Ovary (tissue), 7 donors: ENCODE measurements at regions not wholly inside any gene's neighbourhood (a gene's known extent, or its start where the extent isn't known, plus 50 kb on each side); places are given as distances from the start of the nearest gene placed in this dataset.

Experiments
- DNase-seq, 5 donors: peaks; one replicate each; pipeline ENCODE4 v3.0.0-alpha.2; 2019 to 2020
- H3K27ac ChIP-seq, 2 donors: fragments of 200-600 bp; one replicate each; pipeline versions ENCODE4 v1.5.1 to v1.8.0; 2019 to 2022
- H3K27me3 ChIP-seq: fragments of 200-600 bp; one replicate; pipeline ENCODE4 v1.8.0; 2022
- H3K36me3 ChIP-seq: fragments of 200-600 bp; sonication (generic); one replicate; pipeline ENCODE4 v1.5.1; 2019
- H3K4me1 ChIP-seq: one replicate; pipeline ENCODE4 v1.8.1; 2013; ENCODE audit warnings: mild to moderate bottlenecking, moderate library complexity; ENCODE audit not compliant: insufficient read depth
- H3K4me3 ChIP-seq: fragments of 200-600 bp; sonication (generic); one replicate; pipeline ENCODE4 v1.5.1; 2017
- H3K9me3 ChIP-seq, 2 donors: fragments of 200-600 bp in 1 of 2; sonication (generic) in 1 of 2; one replicate each; pipeline versions ENCODE4 v1.5.1 to v1.8.1; 2013 to 2019; ENCODE audit warnings: mild to moderate bottlenecking in 1 of 2, moderate library complexity in 1 of 2
- EP300 ChIP-seq: sonication (generic); formaldehyde crosslinking; IDR thresholded peaks from one replicate; pipeline ENCODE4 v1.6.1; 2017; ENCODE audit warnings: antibody characterized with exemption
- POLR2A ChIP-seq: fragments of 450-650 bp; IDR thresholded peaks from one replicate; pipeline ENCODE4 v1.6.1; 2017; ENCODE audit warnings: antibody characterized with exemption, mild to moderate bottlenecking, moderate library complexity
- WGBS, 3 donors: extraction: QIAGEN DNeasy Blood & Tissue Kit in 1 of 3; methylation state at CpG; one replicate each; pipeline versions ENCODE4 v1.1.5 to v1.1.7; 2013 to 2017; 5-methylcytosine and 5-hydroxymethylcytosine counted together
- intact Hi-C, 4 donors: fragments of 100-400 bp; cut with DNase I; formaldehyde crosslinking; loops; one replicate each; pipeline versions ENCODE4 v1.11.0 to v1.15.1; 2022 to 2023
- TF ChIP-seq, protein P1 (sequence below), 3 donors: fragments of 450-650 bp in 2 of 3; fragments of 200-600 bp in 1 of 3; IDR thresholded peaks; one replicate each; pipeline versions ENCODE4 v1.5.1 to v1.8.0; 2016 to 2022; ENCODE audit warnings: antibody characterized with exemption in 3 of 3, mild to moderate bottlenecking in 1 of 3
- donor health status: DM: no; HTN: no; CAD: no; lungs with moderate emphysema.
- donor health status: DM: no; HTN: no; CAD: no.
- donor health status: Bipolar disorder and iron deficiency.
- donor health status: DM: no; HTN: no; CAD: no.
- donor health status: DM: yes; HTN: yes; CAD: no.

DNA sequence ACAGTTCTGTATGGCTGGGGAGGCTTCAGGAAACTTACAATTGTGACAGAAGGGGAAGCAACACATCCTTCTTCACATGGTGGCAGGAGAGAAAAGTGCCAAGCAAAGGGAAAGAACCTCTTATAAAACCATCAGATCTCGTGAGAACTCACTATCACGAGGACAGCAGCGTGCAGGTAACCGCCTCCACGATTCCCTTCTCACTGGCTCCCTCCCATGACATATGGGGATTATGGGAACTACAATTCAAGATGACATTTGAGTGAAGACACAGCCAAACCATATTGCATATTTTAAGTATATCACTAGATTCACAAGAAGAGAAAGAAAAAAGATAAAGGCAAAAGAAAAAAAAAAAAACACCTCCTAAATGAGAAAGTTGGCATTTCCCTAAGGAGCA lies 431.9 kb upstream of the RGS17 start:
- H3K36me3 ChIP-seq = no peaks in the 10 kb centered on the region
- H3K27ac ChIP-seq = no peak overlapping the region
- H3K4me1 ChIP-seq = no peaks in the 10 kb centered on the region
- H3K9me3 ChIP-seq = no peaks in the 10 kb centered on the region
- H3K27me3 ChIP-seq = no peaks in the 10 kb centered on the region
- TF ChIP-seq, protein P1, sequence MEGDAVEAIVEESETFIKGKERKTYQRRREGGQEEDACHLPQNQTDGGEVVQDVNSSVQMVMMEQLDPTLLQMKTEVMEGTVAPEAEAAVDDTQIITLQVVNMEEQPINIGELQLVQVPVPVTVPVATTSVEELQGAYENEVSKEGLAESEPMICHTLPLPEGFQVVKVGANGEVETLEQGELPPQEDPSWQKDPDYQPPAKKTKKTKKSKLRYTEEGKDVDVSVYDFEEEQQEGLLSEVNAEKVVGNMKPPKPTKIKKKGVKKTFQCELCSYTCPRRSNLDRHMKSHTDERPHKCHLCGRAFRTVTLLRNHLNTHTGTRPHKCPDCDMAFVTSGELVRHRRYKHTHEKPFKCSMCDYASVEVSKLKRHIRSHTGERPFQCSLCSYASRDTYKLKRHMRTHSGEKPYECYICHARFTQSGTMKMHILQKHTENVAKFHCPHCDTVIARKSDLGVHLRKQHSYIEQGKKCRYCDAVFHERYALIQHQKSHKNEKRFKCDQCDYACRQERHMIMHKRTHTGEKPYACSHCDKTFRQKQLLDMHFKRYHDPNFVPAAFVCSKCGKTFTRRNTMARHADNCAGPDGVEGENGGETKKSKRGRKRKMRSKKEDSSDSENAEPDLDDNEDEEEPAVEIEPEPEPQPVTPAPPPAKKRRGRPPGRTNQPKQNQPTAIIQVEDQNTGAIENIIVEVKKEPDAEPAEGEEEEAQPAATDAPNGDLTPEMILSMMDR (IDR thresholded peaks at IDR 0.05) = no peak
- TF ChIP-seq EP300 = no peak
- no peak for TF ChIP-seq POLR2A
- H3K4me3 ChIP-seq = no peak overlapping the region
- intact Hi-C loops = no loop called here
- WGBS, 3 donors = 89 to 91% (median 89%) methylated on average over 5 of the region's 5 CpGs
- DNase-seq = no peak

DNA sequence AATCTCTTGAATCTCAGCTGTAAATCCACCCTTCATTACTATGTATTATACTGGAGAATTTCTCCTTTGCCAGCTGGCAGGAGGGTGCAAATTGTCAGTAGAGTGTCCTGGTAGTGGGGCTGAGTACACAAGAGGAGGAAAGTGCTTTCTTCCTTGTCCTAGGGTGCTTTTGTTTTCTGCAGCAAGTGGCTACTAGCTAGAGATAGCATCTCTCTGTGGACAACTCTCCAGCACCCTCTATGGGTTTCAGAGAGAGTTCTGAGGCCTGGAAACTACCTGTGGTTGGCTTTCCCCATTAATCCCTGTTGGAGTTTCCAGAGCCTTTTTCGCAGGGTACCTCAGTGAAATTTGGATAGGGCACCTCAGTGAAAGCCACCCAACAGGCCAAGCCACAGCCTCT lies 422.5 kb upstream of the RGS17 start:
- Histone ChIP-seq H3K4me1 (no peaks in the 10 kb centered on the region), H3K4me3 (no peak overlapping the region), H3K27ac (no peak overlapping the region), H3K9me3 (no peaks in the 10 kb centered on the region), H3K27me3 (no peaks in the 10 kb centered on the region), H3K36me3 (no peaks in the 10 kb centered on the region)
- no peak for DNase-seq
- TF ChIP-seq POLR2A (no peak), EP300 (no peak)
- TF ChIP-seq, protein P1 (IDR thresholded peaks at IDR 0.05) = no peak
- intact Hi-C loops = no loop called here
- 88 to 94% (median 90%) methylated on average over 1 of the region's 1 CpG for WGBS, 3 donors

DNA sequence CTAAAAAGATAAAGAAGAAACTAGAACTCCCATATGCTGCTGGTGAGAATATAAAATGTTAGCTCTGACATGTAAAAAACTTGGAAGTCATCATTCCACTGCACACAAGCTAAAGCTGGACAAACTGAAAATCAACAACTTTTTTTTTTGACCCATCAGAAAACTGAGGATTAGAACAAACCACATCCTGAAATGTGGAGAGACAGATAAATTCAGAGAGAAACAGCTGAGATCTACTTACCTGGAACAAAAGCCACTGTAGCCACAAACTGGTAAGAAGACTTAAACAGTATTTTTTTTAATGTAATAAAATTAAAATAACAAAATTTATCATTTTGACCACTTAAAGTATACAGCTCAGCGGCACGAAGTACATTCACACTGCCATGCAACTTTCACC lies 408.5 kb upstream of the RGS17 start:
- intact Hi-C loops = loop anchor here in 1 of 4 donors (10.0 kb wide), 1 partner anchor 55 kb away; no protein-coding TSS in a partner anchor
- H3K4me3 ChIP-seq = no peak overlapping the region
- WGBS, 3 donors = 82 to 85% (median 84%) methylated on average over 2 of the region's 2 CpGs
- H3K27ac ChIP-seq = no peak overlapping the region
- no peaks in the 10 kb centered on the region for H3K27me3 ChIP-seq
- no peaks in the 10 kb centered on the region for H3K4me1 ChIP-seq
- no peaks in the 10 kb centered on the region for H3K36me3 ChIP-seq
- DNase-seq = no peak
- H3K9me3 ChIP-seq = no peaks in the 10 kb centered on the region
- TF ChIP-seq EP300 (no peak), POLR2A (no peak)
- TF ChIP-seq, protein P1 (IDR thresholded peaks at IDR 0.05) = no peak

DNA sequence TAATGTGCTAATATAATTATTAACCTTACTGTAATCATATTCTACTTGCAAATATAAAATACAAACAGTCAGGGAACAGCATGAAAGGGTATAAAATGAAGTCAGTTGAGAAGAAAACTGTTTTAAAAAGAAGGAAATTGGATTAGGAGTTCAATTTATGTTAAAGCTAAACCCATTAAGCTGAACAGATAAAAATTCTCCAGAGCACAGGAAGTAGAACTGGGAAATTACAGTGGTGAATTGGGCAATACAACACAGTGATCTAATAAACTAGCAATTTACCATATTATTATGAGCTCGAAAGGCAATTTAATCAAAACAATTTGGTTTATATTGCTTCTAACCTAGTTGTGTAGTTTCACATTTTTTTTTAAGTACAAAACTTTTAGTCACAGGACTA lies 407.4 kb upstream of the RGS17 start:
- WGBS, 3 donors = 59 to 71% (median 69%) methylated on average over 1 of the region's 1 CpG
- H3K4me3 ChIP-seq = no peak overlapping the region
- no peak overlapping the region for H3K27ac ChIP-seq
- DNase-seq = no peak
- intact Hi-C loops = loop anchor here in 1 of 4 donors (10.0 kb wide), 1 partner anchor 56 kb away; no protein-coding TSS in a partner anchor
- H3K36me3 ChIP-seq = no peaks in the 10 kb centered on the region
- no peaks in the 10 kb centered on the region for H3K27me3 ChIP-seq
- TF ChIP-seq, protein P1 (IDR thresholded peaks at IDR 0.05) = no peak
- TF ChIP-seq POLR2A (no peak), EP300 (no peak)
- no peaks in the 10 kb centered on the region for H3K4me1 ChIP-seq
- H3K9me3 ChIP-seq = no peaks in the 10 kb centered on the region
